MM.1S (cell line): ENCODE measurements at regions not wholly inside any gene's neighbourhood (a gene's known extent, or its start where the extent isn't known, plus 50 kb on each side); places are given as distances from the start of the nearest gene placed in this dataset.

Experiments
- CTCF ChIP-seq: fragments of 300-600 bp; sonication (generic); IDR thresholded peaks from 2 replicates; pipeline ENCODE4 v1.5.1; 2016; ENCODE audit warnings: antibody characterized with exemption, low read length, mixed read lengths
- EZH2 ChIP-seq: fragments of 300-600 bp; sonication (generic); optimal IDR thresholded peaks from 2 replicates; pipeline ENCODE3; 2017; ENCODE audit warnings: low read depth, mild to moderate bottlenecking, antibody characterized with exemption, low read length, mixed read lengths
- EZH2phosphoT487 ChIP-seq: fragments of 300-600 bp; sonication (generic); IDR thresholded peaks from 2 replicates; pipeline ENCODE4 v1.6.1; 2018; ENCODE audit warnings: antibody characterized with exemption, low read length

GRCh38 chr12:105523164-105524057 is 192.9 kb downstream of the C12orf75 start:
- TF ChIP-seq CTCF: no peak
- no peak for TF ChIP-seq EZH2phosphoT487
- TF ChIP-seq EZH2: no peak
